HepG2 (cell line): ENCODE measurements at regions not wholly inside any gene's neighbourhood (a gene's known extent, or its start where the extent isn't known, plus 50 kb on each side); places are given as distances from the start of the nearest gene placed in this dataset.

Source experiments
- ATAC-seq: fragments of 200-7000 bp; cut with Tn5 transposase; 3 replicates; pipeline ENCODE4 v1.9.1; 2020; ENCODE audit warnings: mild to moderate bottlenecking, moderate library complexity
- BruUV-seq: library from RNA; stranded (reverse); fragments of 400-500 nt; replicated peaks from 2 replicates; lab custom pipeline; 2021; lab: Mats Ljungman, UMichigan
- CTCF ChIA-PET: fragments of 300-600 bp; formaldehyde crosslinking; extraction: SDS; loops from one replicate; lab custom pipeline; 2021; ENCODE audit warnings: low total read pairs, inconsistent platforms, low intra/inter-chr PET ratio; lab: Yijun Ruan, JAX
- POLR2A ChIA-PET: fragments of 350-600 bp; sonication (Branson Sonifier 250); formaldehyde crosslinking; loops from one replicate; lab custom pipeline; 2020; ENCODE audit warnings: antibody characterized with exemption, inconsistent platforms; lab: Yijun Ruan, JAX
- DNase-seq: peaks from one replicate; pipeline ENCODE4 v3.0.0-alpha.2; 2015; ENCODE audit warnings: low spot score
- FAIRE-seq: peaks from 3 replicates; lab custom pipeline; 2011; peaks lifted over from hg19 to GRCh38; lab: Jason Lieb, UNC
- H2AFZ ChIP-seq: one replicate; pipeline ENCODE4 v1.6.1; 2011; ENCODE audit warnings: low read length, inconsistent platforms
- H3K27ac ChIP-seq: fragments of 300-600 bp; 3 replicates; pipeline ENCODE4 v1.8.0; 2011; ENCODE audit warnings: mixed run types, mild to moderate bottlenecking, mixed read lengths, low read length, inconsistent platforms; ENCODE audit not compliant: insufficient read depth; ENCODE audit errors: extremely low read length
- H3K27me3 ChIP-seq, 2 experiments: fragments of 200-600 bp in 1 of 2; 2 replicates in 1 of 2; 3 replicates in 1 of 2; pipeline versions ENCODE4 v1.6.0 to v1.8.0; 2011; ENCODE audit warnings: low read length in 2 of 2, mild to moderate bottlenecking in 2 of 2, moderate library complexity in 2 of 2, inconsistent platforms in 1 of 2; ENCODE audit not compliant: insufficient read depth in 2 of 2, control insufficient read depth in 1 of 2
- H3K36me3 ChIP-seq, 2 experiments: fragments of 200-600 bp in 1 of 2; replicated peaks in 1 of 2; 2 replicates in 1 of 2; 3 replicates in 1 of 2; pipeline versions ENCODE4 v1.5.1 to v1.8.0; 2011; ENCODE audit warnings: low read length in 2 of 2, inconsistent platforms in 1 of 2; ENCODE audit not compliant: insufficient read depth in 2 of 2, control insufficient read depth in 1 of 2
- H3K4me1 ChIP-seq: 2 replicates; pipeline ENCODE4 v1.5.1; 2012; ENCODE audit warnings: low read length, inconsistent platforms; ENCODE audit not compliant: insufficient read depth
- H3K4me2 ChIP-seq: 2 replicates; pipeline ENCODE4 v1.6.0; 2011; ENCODE audit warnings: low read depth, low read length, inconsistent platforms
- H3K4me3 ChIP-seq, 3 experiments: fragments of 200-600 bp in 1 of 3; sonication (generic), shearing (Covaris generic) in 1 of 3; replicated peaks in 1 of 3; 2 replicates each; pipeline ENCODE4 v1.5.1; 2011 to 2016; ENCODE audit warnings: low read length in 3 of 3, inconsistent platforms in 2 of 3, low read depth in 2 of 3, mild to moderate bottlenecking in 2 of 3, control low read depth in 1 of 3, mixed read lengths in 1 of 3; ENCODE audit not compliant: insufficient read depth in 1 of 3
- H3K79me2 ChIP-seq: one replicate; pipeline ENCODE4 v1.6.1; 2011; ENCODE audit warnings: low read length, inconsistent platforms; ENCODE audit not compliant: insufficient read depth
- H3K9ac ChIP-seq: 2 replicates; pipeline ENCODE4 v1.6.0; 2011; ENCODE audit warnings: mild to moderate bottlenecking, low read depth, low read length, inconsistent platforms; ENCODE audit not compliant: insufficient read depth
- H3K9me3 ChIP-seq: 2 replicates; pipeline ENCODE4 v1.5.1; 2012; ENCODE audit warnings: mild to moderate bottlenecking, low read length
- H4K20me1 ChIP-seq: 2 replicates; pipeline ENCODE4 v1.6.0; 2011; ENCODE audit warnings: inconsistent platforms, mild to moderate bottlenecking, low read length, moderate library complexity; ENCODE audit not compliant: insufficient read depth
- HNF4A ChIP-seq: sonication (generic); formaldehyde crosslinking; IDR thresholded peaks from 2 replicates; pipeline ENCODE4 v1.4.0; 2020; ENCODE audit warnings: missing genetic modification reagents
- KDM5B ChIP-seq: sonication (generic); formaldehyde crosslinking; IDR thresholded peaks from 2 replicates; pipeline ENCODE4 v1.4.0; 2020; ENCODE audit warnings: missing genetic modification reagents, mild to moderate bottlenecking, borderline replicate concordance
- MAFF ChIP-seq: IDR thresholded peaks from 2 replicates; pipeline ENCODE4 v1.6.1; 2011; ENCODE audit warnings: low read depth, low read length, improper control_type of control experiment
- MAFK ChIP-seq, 2 experiments: IDR thresholded peaks in 1 of 2; conservative IDR thresholded peaks in 1 of 2; 2 replicates each; pipeline ENCODE4 v1.6.1; 2011; ENCODE audit warnings: improper control_type of control experiment in 2 of 2, low read length in 2 of 2
- WGBS: methylation state at CpG from one replicate; pipeline ENCODE4 v1.1.6; 2017; ENCODE audit warnings: low lambda C conversion rate; 5-methylcytosine and 5-hydroxymethylcytosine counted together
- in situ Hi-C: cut with HindIII; loops from 2 replicates; pipeline ENCODE4 v1.10.0; 2017; ENCODE audit warnings: low pct_unique_long_range_greater_than_20kb; ENCODE audit not compliant: extremely low pct_ligation_motif_present
- intact Hi-C: fragments of 100-400 bp; cut with micrococcal nuclease; formaldehyde crosslinking; loops from one replicate; pipeline ENCODE4 v1.10.0; 2022; ENCODE audit not compliant: unreplicated experiment
- TF ChIP-seq, protein P1 (sequence below): sonication (generic); formaldehyde crosslinking; IDR thresholded peaks from 2 replicates; pipeline ENCODE4 v1.4.0; 2020; ENCODE audit warnings: missing genetic modification reagents, borderline replicate concordance

DNA sequence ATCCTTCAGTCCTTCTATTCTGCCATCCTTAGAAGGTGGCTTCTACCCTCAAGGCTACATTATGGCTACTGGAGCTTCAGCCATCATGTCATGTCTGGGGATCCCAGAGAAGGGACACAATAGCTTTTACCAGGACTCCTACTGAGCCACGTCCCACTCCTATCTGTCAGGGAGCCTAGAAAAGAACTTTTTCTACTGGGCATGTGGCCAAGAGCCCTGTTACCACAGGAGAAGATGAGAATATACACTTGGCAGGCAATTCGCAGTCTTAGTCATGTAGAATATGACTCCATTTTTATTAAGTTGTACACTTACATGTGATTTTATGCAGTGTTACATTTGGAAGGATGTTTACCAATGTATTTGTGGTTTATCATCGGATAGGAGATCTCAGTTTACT lies 64.6 kb upstream of the KCNMA1 start:
- no peak overlapping the region for H3K4me3 ChIP-seq
- no peaks in the 10 kb centered on the region for H4K20me1 ChIP-seq
- CTCF ChIA-PET = no interaction called here
- no peak overlapping the region for H3K27ac ChIP-seq
- 12% methylated on average over 3 of the region's 3 CpGs for WGBS
- TF ChIP-seq KDM5B (CRISPR knock-in tag) = no peak
- TF ChIP-seq, protein P1, sequence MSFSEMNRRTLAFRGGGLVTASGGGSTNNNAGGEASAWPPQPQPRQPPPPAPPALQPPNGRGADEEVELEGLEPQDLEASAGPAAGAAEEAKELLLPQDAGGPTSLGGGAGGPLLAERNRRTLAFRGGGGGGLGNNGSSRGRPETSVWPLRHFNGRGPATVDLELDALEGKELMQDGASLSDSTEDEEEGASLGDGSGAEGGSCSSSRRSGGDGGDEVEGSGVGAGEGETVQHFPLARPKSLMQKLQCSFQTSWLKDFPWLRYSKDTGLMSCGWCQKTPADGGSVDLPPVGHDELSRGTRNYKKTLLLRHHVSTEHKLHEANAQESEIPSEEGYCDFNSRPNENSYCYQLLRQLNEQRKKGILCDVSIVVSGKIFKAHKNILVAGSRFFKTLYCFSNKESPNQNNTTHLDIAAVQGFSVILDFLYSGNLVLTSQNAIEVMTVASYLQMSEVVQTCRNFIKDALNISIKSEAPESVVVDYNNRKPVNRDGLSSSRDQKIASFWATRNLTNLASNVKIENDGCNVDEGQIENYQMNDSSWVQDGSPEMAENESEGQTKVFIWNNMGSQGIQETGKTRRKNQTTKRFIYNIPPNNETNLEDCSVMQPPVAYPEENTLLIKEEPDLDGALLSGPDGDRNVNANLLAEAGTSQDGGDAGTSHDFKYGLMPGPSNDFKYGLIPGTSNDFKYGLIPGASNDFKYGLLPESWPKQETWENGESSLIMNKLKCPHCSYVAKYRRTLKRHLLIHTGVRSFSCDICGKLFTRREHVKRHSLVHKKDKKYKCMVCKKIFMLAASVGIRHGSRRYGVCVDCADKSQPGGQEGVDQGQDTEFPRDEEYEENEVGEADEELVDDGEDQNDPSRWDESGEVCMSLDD (CRISPR knock-in tag) = no peak
- POLR2A ChIA-PET = no interaction called here
- H3K36me3 ChIP-seq = no peaks in the 10 kb centered on the region
- no peak overlapping the region for H2AFZ ChIP-seq
- no peaks in the 10 kb centered on the region for H3K79me2 ChIP-seq
- no peaks in the 10 kb centered on the region for H3K4me1 ChIP-seq
- H3K4me2 ChIP-seq = no peak overlapping the region
- ATAC-seq = no peak
- H3K9me3 ChIP-seq = no peaks in the 10 kb centered on the region
- no peak for FAIRE-seq
- no peak overlapping the region for H3K9ac ChIP-seq
- peaks cover 0 to 4% of the 10 kb centered on the region in 2 experiments; a peak in 1 of 5 replicates for H3K27me3 ChIP-seq
- in situ Hi-C loops = no loop called here
- no TSS peak for BruUV-seq
- no peak for DNase-seq
- intact Hi-C loops = no loop called here

DNA sequence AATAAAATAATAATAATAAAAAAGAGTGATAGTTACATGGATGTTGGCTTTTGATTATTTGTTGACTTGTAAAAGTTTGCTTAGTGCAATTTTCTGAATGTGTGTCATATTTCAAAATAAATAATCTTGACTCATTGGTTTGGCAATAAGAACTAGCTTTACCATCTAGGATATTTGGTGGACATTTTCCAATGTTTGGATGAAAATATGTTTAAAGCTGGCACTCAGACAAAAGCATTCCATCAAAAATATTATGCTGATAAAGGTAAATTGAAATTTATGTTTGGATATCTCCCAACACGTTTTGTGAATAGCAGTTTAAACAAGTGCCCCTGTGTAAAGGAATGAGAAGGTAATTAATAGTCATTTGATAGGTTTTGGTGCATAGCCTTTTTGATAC lies 62.5 kb upstream of the KCNMA1 start:
- Histone ChIP-seq H3K4me2 (no peak overlapping the region), H2AFZ (no peak overlapping the region), H3K4me3 (no peak overlapping the region), H3K79me2 (no peaks in the 10 kb centered on the region), H3K9me3 (no peaks in the 10 kb centered on the region), H3K9ac (no peak overlapping the region), H3K4me1 (no peaks in the 10 kb centered on the region), H3K27ac (no peak overlapping the region), H3K36me3 (no peaks in the 10 kb centered on the region), H3K27me3 (peaks cover 0 to 4% of the 10 kb centered on the region in 2 experiments; a peak in 1 of 5 replicates), H4K20me1 (no peaks in the 10 kb centered on the region)
- BruUV-seq = no TSS peak
- in situ Hi-C loops = no loop called here
- FAIRE-seq = no peak
- no peak for DNase-seq
- TF ChIP-seq MAFK (conservative IDR thresholded peaks at IDR 0.05 in 1 of 2, IDR thresholded peaks at IDR 0.05 in 1 of 2; ENCODE audit: low read length in 2 of 2) (peak; percentile 46; a peak in 3 of 4 replicates), MAFF (0 out of 2 replicates have a peak, but pooled peaks have one; percentile 37), HNF4A (CRISPR knock-in tag) (no peak)
- ATAC-seq = no peak
- 3% methylated on average over 1 of the region's 1 CpG for WGBS
- intact Hi-C loops = no loop called here
- ChIA-PET POLR2A (no interaction called here), CTCF (no interaction called here)
